Upper lobe of left lung (tissue), 4 donors: ENCODE measurements at regions not wholly inside any gene's neighbourhood (a gene's known extent, or its start where the extent isn't known, plus 50 kb on each side); places are given as distances from the start of the nearest gene placed in this dataset.

Experiments
- CTCF ChIP-seq, 6 experiments: fragments of 450-650 bp in 4 of 6; fragments of 200-600 bp in 2 of 6; sonication (generic) in 2 of 6; IDR thresholded peaks; one replicate each; pipeline ENCODE4 v1.5.1; 2016 to 2019; ENCODE audit warnings: antibody characterized with exemption in 6 of 6
- EP300 ChIP-seq, 4 donors: sonication (generic); formaldehyde crosslinking; IDR thresholded peaks; one replicate each; pipeline ENCODE4 v1.5.1; 2017; ENCODE audit warnings: antibody characterized with exemption in 4 of 4, control low read depth in 2 of 4
- POLR2A ChIP-seq, 4 donors: fragments of 450-650 bp; IDR thresholded peaks; one replicate each; pipeline ENCODE4 v1.5.1; 2016 to 2017; ENCODE audit warnings: antibody characterized with exemption in 4 of 4, mild to moderate bottlenecking in 2 of 4

- TF ChIP-seq POLR2A (IDR thresholded peaks at IDR 0.05) = no peak
- TF ChIP-seq CTCF (IDR thresholded peaks at IDR 0.05) = no peak
- no peak for TF ChIP-seq EP300 (IDR thresholded peaks at IDR 0.05)
These were observed 149.2 kb upstream of the GAS1 start for GRCh38 chr9:87096506-87096905.
